ENCODE measurements at regions not wholly inside any gene's neighbourhood (a gene's known extent, or its start where the extent isn't known, plus 50 kb on each side); places are given as distances from the start of the nearest gene placed in this dataset.

GRCh38 chr6:12508553-12508952 lies 208.0 kb upstream of the PHACTR1 start:
- no peak for DNase-seq (ENCODE audit: low read depth)
- H3K4me3 ChIP-seq (ENCODE audit: low read depth, low read length): no peak overlapping the region
- no peak for TF ChIP-seq CTCF (IDR thresholded peaks at IDR 0.05; ENCODE audit: low read depth, low read length, missing control alignments)

- no peak for DNase-seq (ENCODE audit: low read depth)
- H3K4me3 ChIP-seq (ENCODE audit: low read depth, low read length): no peak overlapping the region
- TF ChIP-seq CTCF (IDR thresholded peaks at IDR 0.05; ENCODE audit: low read depth, low read length, missing control alignments): no peak
These were observed 207.5 kb upstream of the PHACTR1 start for GRCh38 chr6:12509060-12509459.

GRCh38 chr6:12516070-12516469 lies 200.5 kb upstream of the PHACTR1 start:
- peak; percentile 19 for DNase-seq (ENCODE audit: low read depth)
- H3K4me3 ChIP-seq (ENCODE audit: low read depth, low read length): no peak overlapping the region
- TF ChIP-seq CTCF (IDR thresholded peaks at IDR 0.05; ENCODE audit: low read depth, low read length, missing control alignments): no peak

- no peak overlapping the region for H3K4me3 ChIP-seq (ENCODE audit: low read depth, low read length)
- no peak for DNase-seq (ENCODE audit: low read depth)
- no peak for TF ChIP-seq CTCF (IDR thresholded peaks at IDR 0.05; ENCODE audit: low read depth, low read length, missing control alignments)
These were observed 194.2 kb upstream of the PHACTR1 start for GRCh38 chr6:12522347-12522746.

GRCh38 chr6:12523726-12524125 lies 192.8 kb upstream of the PHACTR1 start:
- no peak for DNase-seq (ENCODE audit: low read depth)
- H3K4me3 ChIP-seq (ENCODE audit: low read depth, low read length): no peak overlapping the region
- no peak for TF ChIP-seq CTCF (IDR thresholded peaks at IDR 0.05; ENCODE audit: low read depth, low read length, missing control alignments)

- H3K4me3 ChIP-seq (ENCODE audit: low read depth, low read length): no peak overlapping the region
- DNase-seq (ENCODE audit: low read depth): no peak
- TF ChIP-seq CTCF (IDR thresholded peaks at IDR 0.05; ENCODE audit: low read depth, low read length, missing control alignments): no peak
These were observed 191.3 kb upstream of the PHACTR1 start for GRCh38 chr6:12525276-12525675.

- H3K4me3 ChIP-seq (ENCODE audit: low read depth, low read length): no peak overlapping the region
- no peak for DNase-seq (ENCODE audit: low read depth)
- TF ChIP-seq CTCF (IDR thresholded peaks at IDR 0.05; ENCODE audit: low read depth, low read length, missing control alignments): no peak
These were observed 189.2 kb upstream of the PHACTR1 start for GRCh38 chr6:12527339-12527738.
